HUES48 (cell line): ENCODE measurements at regions not wholly inside any gene's neighbourhood (a gene's known extent, or its start where the extent isn't known, plus 50 kb on each side); places are given as distances from the start of the nearest gene placed in this dataset.

Experiments
- H3K27ac ChIP-seq: one replicate; pipeline ENCODE4 v1.7.0; 2013; ENCODE audit warnings: low read depth, low read length, inconsistent platforms
- H3K27me3 ChIP-seq: 2 replicates; pipeline ENCODE4 v1.6.1; 2013; ENCODE audit warnings: mild to moderate bottlenecking, low read length; ENCODE audit not compliant: control insufficient read depth, insufficient read depth
- H3K36me3 ChIP-seq: 2 replicates; pipeline ENCODE4 v1.6.1; 2013; ENCODE audit warnings: low read length; ENCODE audit not compliant: control insufficient read depth, insufficient read depth
- H3K4me1 ChIP-seq: 2 replicates; pipeline ENCODE4 v1.6.1; 2013; ENCODE audit warnings: mild to moderate bottlenecking, low read length; ENCODE audit not compliant: control insufficient read depth, insufficient read depth
- H3K4me3 ChIP-seq: 2 replicates; pipeline ENCODE4 v1.5.1; 2013; ENCODE audit warnings: mild to moderate bottlenecking, low read depth, low read length
- H3K9ac ChIP-seq: 2 replicates; pipeline ENCODE4 v1.6.1; 2013; ENCODE audit warnings: mild to moderate bottlenecking, low read depth, low read length, moderate library complexity
- H3K9me3 ChIP-seq: 2 replicates; pipeline ENCODE4 v1.6.1; 2013; ENCODE audit warnings: low read length; ENCODE audit not compliant: control insufficient read depth, insufficient read depth

GRCh38 chr2:239582476-239582875 lies 181.7 kb upstream of the HDAC4 start:
- Histone ChIP-seq H3K4me1 (no peaks in the 10 kb centered on the region), H3K4me3 (no peak overlapping the region), H3K27ac (no peak overlapping the region), H3K27me3 (no peaks in the 10 kb centered on the region), H3K36me3 (no peaks in the 10 kb centered on the region), H3K9me3 (no peaks in the 10 kb centered on the region; the same call in 1 of the 2 replicates), H3K9ac (no peak overlapping the region)

DNA sequence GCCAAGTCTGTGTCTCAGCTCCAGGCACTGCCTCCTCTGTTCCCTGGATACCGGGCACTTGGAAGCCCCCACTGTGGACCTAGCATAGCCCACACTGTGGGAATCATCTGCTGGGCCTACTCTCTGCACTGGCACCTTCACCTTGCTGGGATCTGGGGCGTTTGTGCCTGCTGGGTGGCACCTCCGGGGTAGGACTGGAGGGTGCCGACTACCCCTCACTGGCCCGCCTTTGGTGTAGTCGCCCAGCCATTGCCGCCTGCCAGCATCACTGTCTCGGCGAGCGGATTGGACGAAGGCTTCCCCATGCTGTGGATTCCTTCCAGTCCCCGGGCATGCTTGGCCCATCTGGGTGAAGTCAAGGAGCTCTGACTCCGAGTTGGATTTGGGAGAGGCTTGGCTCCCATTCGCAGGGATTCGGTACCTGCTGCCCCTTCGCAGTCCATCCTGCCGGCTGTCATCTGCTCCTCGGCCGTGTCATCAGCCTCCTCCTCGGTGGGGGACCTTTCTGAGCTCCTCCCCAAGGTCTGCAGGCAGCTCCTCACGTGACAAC lies 180.6 kb upstream of the HDAC4 start:
- Histone ChIP-seq H3K27me3 (no peaks in the 10 kb centered on the region), H3K27ac (no peak overlapping the region), H3K4me1 (no peaks in the 10 kb centered on the region), H3K9ac (no peak overlapping the region), H3K9me3 (no peaks in the 10 kb centered on the region; the same call in 1 of the 2 replicates), H3K4me3 (no peak overlapping the region), H3K36me3 (no peaks in the 10 kb centered on the region)

- H3K27ac ChIP-seq: no peak overlapping the region
- H3K4me3 ChIP-seq: no peak overlapping the region
- no peak overlapping the region for H3K9ac ChIP-seq
- H3K36me3 ChIP-seq: no peaks in the 10 kb centered on the region
- no peaks in the 10 kb centered on the region for H3K4me1 ChIP-seq
- no peaks in the 10 kb centered on the region for H3K27me3 ChIP-seq
- no peaks in the 10 kb centered on the region; the same call in 1 of the 2 replicates for H3K9me3 ChIP-seq
Measured at GRCh38 chr2:239580199-239580527, 179.3 kb upstream of the HDAC4 start.

GRCh38 chr2:239579524-239580198 lies 178.8 kb upstream of the HDAC4 start:
- Histone ChIP-seq H3K9me3 (no peaks in the 10 kb centered on the region; the same call in 1 of the 2 replicates), H3K27me3 (no peaks in the 10 kb centered on the region), H3K9ac (no peak overlapping the region), H3K27ac (no peak overlapping the region), H3K4me1 (no peaks in the 10 kb centered on the region), H3K36me3 (no peaks in the 10 kb centered on the region), H3K4me3 (no peak overlapping the region)

GRCh38 chr2:239579081-239579480 lies 178.3 kb upstream of the HDAC4 start:
- Histone ChIP-seq H3K27me3 (no peaks in the 10 kb centered on the region), H3K9me3 (no peaks in the 10 kb centered on the region; the same call in 1 of the 2 replicates), H3K36me3 (no peaks in the 10 kb centered on the region), H3K4me1 (no peaks in the 10 kb centered on the region), H3K4me3 (no peak overlapping the region), H3K9ac (no peak overlapping the region), H3K27ac (no peak overlapping the region)

- H3K9ac ChIP-seq: no peak overlapping the region
- H3K9me3 ChIP-seq: no peaks in the 10 kb centered on the region; the same call in 1 of the 2 replicates
- H3K4me1 ChIP-seq: no peaks in the 10 kb centered on the region
- no peak overlapping the region for H3K4me3 ChIP-seq
- no peak overlapping the region for H3K27ac ChIP-seq
- H3K36me3 ChIP-seq: no peaks in the 10 kb centered on the region
- no peaks in the 10 kb centered on the region for H3K27me3 ChIP-seq
Measured at GRCh38 chr2:239578381-239578780, 177.6 kb upstream of the HDAC4 start.

DNA sequence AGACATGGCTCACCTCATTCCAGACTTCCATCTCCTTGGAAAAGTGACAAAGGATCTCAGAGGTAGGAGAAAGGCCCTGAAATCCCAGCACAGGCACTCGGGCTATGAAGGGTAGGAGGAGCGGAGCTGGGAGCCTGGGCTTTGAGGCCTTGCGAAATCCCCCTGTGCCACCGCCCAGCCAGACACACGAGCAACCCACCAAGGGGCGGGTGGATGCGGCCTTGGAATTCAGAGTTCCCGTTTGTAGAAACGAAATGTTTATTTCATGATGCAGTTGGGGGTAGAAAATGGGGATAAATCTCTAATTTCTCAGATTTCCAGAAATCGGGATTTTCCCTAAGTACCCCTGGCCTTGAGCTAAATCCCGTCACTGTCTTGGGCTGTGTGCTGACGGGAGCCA lies 177.1 kb upstream of the HDAC4 start:
- Histone ChIP-seq H3K36me3 (no peaks in the 10 kb centered on the region), H3K9me3 (no peaks in the 10 kb centered on the region; the same call in 1 of the 2 replicates), H3K27ac (no peak overlapping the region), H3K4me3 (no peak overlapping the region), H3K27me3 (no peaks in the 10 kb centered on the region), H3K4me1 (no peaks in the 10 kb centered on the region), H3K9ac (no peak overlapping the region)

DNA sequence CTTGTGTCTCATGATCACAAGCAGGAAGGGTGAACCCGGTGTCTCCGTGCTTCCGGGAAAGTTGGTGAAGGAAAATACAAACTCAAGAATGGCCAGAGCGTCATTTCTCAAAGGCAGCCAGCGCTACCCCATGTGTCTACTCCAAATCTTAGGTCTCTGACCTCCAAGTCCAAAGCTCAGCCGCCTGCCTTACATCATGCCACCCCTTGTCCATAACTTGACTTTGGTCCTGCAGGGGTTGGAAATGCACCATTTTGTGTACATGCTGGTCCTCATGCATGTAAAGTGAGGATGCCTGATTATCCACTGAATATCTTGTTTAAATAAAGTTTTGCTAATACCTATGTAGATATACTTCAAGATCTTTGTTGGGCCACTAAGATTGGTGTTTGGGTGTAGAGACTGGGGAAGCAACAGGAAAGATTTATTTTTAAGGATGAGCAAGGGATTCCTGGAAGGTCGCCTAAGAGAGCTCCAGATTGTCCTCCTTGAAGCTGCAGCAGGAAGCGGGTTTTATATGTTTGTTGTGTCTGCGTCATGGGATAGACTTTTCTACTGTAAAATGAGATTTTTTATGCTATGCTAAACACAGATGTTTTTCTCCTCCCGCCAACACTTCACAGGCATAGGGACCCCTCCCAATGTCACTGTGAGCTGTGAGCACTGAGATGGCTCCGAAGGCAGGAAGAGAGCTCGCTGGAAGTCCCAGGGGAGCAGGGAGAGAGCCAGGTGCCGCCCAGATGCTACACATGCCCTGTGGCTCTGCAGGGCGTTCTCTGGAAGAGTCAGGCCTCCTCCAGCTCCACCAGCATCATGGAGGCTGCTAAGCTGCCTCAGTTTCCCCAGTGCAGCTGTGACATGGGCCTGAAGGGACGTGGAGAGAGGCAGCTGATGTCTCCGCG lies 176.2 kb upstream of the HDAC4 start:
- H3K4me3 ChIP-seq: no peak overlapping the region
- peaks cover 2% of the 10 kb centered on the region; the same call in 1 of the 2 replicates for H3K9me3 ChIP-seq
- H3K36me3 ChIP-seq: no peaks in the 10 kb centered on the region
- H3K27me3 ChIP-seq: no peaks in the 10 kb centered on the region
- no peaks in the 10 kb centered on the region for H3K4me1 ChIP-seq
- no peak overlapping the region for H3K9ac ChIP-seq
- H3K27ac ChIP-seq: no peak overlapping the region

- Histone ChIP-seq H3K4me3 (no peak overlapping the region), H3K9ac (no peak overlapping the region), H3K27me3 (no peaks in the 10 kb centered on the region), H3K36me3 (no peaks in the 10 kb centered on the region), H3K27ac (no peak overlapping the region), H3K9me3 (peaks cover 2% of the 10 kb centered on the region; the same call in 1 of the 2 replicates), H3K4me1 (no peaks in the 10 kb centered on the region)
Measured at GRCh38 chr2:239575931-239576445, 175.2 kb upstream of the HDAC4 start.

DNA sequence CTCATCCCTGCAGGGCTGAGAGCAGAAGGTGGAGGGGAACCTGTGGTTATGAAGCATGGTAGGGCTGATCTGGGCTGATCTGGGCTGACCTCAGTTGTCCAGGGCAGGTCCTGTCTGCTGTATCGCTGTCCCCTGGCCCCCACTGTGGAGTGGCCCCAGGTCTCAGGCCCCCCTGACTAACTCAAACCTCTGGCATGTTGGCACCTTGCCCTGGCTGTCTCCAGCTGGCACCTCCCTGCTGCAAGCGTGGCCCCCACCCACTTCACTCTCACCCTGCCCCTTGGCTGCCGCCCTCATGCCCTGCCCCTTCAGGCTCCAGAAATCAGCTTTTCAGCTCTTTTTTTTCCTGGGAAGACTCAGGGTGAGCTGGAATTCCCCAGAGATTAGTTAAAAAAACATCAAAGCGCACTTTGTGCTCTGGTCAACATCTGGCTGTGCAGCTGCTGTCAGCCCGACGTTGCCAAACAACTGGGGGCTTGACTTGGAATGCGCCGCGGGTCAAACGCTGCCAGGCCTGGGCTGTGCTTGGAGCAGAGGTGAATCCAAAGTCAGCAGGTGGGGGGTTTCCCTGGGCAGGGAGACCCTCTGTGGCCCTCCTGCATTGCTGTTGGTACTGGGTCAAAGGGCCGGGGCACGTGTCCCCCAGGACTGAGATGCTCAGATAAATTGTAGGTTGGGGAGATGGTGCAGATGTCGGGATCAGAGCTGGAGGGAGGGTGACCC lies 173.8 kb upstream of the HDAC4 start:
- Histone ChIP-seq H3K9me3 (peaks cover 2% of the 10 kb centered on the region; the same call in 1 of the 2 replicates), H3K4me3 (no peak overlapping the region), H3K36me3 (no peaks in the 10 kb centered on the region), H3K4me1 (no peaks in the 10 kb centered on the region), H3K27me3 (no peaks in the 10 kb centered on the region), H3K9ac (no peak overlapping the region), H3K27ac (no peak overlapping the region)
